HL-60 (cell line): ENCODE measurements at regions not wholly inside any gene's neighbourhood (a gene's known extent, or its start where the extent isn't known, plus 50 kb on each side); places are given as distances from the start of the nearest gene placed in this dataset.

Source experiments
- GABPA ChIP-seq: IDR thresholded peaks from 2 replicates; pipeline ENCODE4 v1.6.1; 2012; ENCODE audit warnings: low read depth
- TF ChIP-seq, protein P1 (sequence below): IDR thresholded peaks from one replicate; pipeline ENCODE4 v1.5.1; 2011; ENCODE audit warnings: low read length, control low read depth, inconsistent platforms; ENCODE audit not compliant: insufficient read depth
- TF ChIP-seq, protein P2 (sequence below): IDR thresholded peaks from 2 replicates; pipeline ENCODE4 v1.6.1; 2012; ENCODE audit warnings: low read depth; ENCODE audit not compliant: insufficient replicate concordance

DNA sequence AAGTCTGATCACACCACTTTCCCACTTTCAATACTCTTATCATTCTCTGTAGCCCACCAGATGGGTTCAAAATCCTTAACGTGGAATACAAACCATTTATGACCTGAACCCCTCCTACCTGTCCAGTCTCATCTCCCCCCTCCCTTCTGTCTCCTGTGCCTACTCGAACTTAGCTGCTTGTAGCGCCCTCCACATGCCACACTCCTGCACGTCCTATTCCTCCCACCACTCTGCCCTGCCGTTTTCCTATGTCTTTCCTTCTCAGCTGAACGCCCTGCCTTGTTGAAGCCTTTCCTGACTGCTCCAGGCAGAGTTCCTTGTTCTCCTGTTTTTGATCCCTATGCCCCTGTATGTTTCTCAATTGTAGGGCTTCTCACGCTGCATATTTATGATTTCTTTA is 390.1 kb downstream of the HRH4 start:
- TF ChIP-seq, protein P1, sequence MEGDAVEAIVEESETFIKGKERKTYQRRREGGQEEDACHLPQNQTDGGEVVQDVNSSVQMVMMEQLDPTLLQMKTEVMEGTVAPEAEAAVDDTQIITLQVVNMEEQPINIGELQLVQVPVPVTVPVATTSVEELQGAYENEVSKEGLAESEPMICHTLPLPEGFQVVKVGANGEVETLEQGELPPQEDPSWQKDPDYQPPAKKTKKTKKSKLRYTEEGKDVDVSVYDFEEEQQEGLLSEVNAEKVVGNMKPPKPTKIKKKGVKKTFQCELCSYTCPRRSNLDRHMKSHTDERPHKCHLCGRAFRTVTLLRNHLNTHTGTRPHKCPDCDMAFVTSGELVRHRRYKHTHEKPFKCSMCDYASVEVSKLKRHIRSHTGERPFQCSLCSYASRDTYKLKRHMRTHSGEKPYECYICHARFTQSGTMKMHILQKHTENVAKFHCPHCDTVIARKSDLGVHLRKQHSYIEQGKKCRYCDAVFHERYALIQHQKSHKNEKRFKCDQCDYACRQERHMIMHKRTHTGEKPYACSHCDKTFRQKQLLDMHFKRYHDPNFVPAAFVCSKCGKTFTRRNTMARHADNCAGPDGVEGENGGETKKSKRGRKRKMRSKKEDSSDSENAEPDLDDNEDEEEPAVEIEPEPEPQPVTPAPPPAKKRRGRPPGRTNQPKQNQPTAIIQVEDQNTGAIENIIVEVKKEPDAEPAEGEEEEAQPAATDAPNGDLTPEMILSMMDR = no peak
- TF ChIP-seq, protein P2, sequence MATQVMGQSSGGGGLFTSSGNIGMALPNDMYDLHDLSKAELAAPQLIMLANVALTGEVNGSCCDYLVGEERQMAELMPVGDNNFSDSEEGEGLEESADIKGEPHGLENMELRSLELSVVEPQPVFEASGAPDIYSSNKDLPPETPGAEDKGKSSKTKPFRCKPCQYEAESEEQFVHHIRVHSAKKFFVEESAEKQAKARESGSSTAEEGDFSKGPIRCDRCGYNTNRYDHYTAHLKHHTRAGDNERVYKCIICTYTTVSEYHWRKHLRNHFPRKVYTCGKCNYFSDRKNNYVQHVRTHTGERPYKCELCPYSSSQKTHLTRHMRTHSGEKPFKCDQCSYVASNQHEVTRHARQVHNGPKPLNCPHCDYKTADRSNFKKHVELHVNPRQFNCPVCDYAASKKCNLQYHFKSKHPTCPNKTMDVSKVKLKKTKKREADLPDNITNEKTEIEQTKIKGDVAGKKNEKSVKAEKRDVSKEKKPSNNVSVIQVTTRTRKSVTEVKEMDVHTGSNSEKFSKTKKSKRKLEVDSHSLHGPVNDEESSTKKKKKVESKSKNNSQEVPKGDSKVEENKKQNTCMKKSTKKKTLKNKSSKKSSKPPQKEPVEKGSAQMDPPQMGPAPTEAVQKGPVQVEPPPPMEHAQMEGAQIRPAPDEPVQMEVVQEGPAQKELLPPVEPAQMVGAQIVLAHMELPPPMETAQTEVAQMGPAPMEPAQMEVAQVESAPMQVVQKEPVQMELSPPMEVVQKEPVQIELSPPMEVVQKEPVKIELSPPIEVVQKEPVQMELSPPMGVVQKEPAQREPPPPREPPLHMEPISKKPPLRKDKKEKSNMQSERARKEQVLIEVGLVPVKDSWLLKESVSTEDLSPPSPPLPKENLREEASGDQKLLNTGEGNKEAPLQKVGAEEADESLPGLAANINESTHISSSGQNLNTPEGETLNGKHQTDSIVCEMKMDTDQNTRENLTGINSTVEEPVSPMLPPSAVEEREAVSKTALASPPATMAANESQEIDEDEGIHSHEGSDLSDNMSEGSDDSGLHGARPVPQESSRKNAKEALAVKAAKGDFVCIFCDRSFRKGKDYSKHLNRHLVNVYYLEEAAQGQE = no peak
- TF ChIP-seq GABPA = no peak
